Mucosa of descending colon (tissue), 3 donors: ENCODE measurements at regions not wholly inside any gene's neighbourhood (a gene's known extent, or its start where the extent isn't known, plus 50 kb on each side); places are given as distances from the start of the nearest gene placed in this dataset.

ENCODE experiments used
- ATAC-seq: fragments of 200-7000 bp; cut with Tn5 transposase; one replicate; pipeline ENCODE4 v1.9.1; 2020; ENCODE audit warnings: mild to moderate bottlenecking, moderate library complexity
- DNase-seq, 3 donors: peaks; one replicate each; pipeline ENCODE4 v3.0.0-alpha.2; 2020
- H3K36me3 ChIP-seq: fragments of 200-600 bp; one replicate; pipeline ENCODE4 v1.8.0; 2021; ENCODE audit warnings: low read depth, mild to moderate bottlenecking
- H3K4me1 ChIP-seq: fragments of 200-600 bp; one replicate; pipeline ENCODE4 v1.8.0; 2021; ENCODE audit warnings: low read depth, mild to moderate bottlenecking
- H3K4me3 ChIP-seq: fragments of 200-600 bp; one replicate; pipeline ENCODE4 v1.8.0; 2021; ENCODE audit warnings: mild to moderate bottlenecking
- H3K9me3 ChIP-seq: fragments of 200-600 bp; one replicate; pipeline ENCODE4 v1.8.0; 2021; ENCODE audit warnings: mild to moderate bottlenecking
- intact Hi-C, 2 donors: fragments of 100-400 bp; cut with DNase I in 1 of 2; cut with micrococcal nuclease in 1 of 2; formaldehyde crosslinking; loops; one replicate each; pipeline versions ENCODE4 v1.11.0 to v1.11.1; 2022; cut with DNase I, micrococcal nuclease
- TF ChIP-seq, protein P1 (sequence below): fragments of 200-600 bp; IDR thresholded peaks from one replicate; pipeline ENCODE4 v1.8.0; 2022; ENCODE audit warnings: antibody characterized with exemption, mild to moderate bottlenecking
- donor health status: DM: no; HTN: no; CAD: no; lungs with moderate emphysema.
- donor health status: DM: no; HTN: no; CAD: no.
- donor health status: DM: no; HTN: yes; CAD: no.

DNA sequence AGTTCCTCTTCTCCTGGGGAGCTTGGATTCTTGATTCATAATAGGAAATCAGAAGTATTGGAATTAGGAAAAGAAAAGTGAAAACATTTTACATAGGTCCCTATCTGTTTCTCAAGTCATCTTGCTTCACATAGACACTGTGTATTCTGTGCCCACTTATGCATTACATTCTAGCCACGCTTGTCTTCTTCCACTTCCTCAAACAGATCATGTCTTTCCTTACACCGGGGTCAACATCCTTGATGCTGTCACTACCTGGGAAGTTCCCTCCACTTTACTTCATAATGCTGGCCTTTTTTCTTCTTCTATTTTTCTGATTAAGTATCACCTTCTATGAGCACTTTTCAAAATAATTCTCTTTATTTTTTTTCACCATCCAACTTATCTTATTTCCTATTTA is 606.4 kb upstream of the CDH8 start:
- DNase-seq, result no peak
- Histone ChIP-seq H3K4me3 (no peak overlapping the region), H3K36me3 (no peaks in the 10 kb centered on the region), H3K9me3 (peaks cover 24% of the 10 kb centered on the region), H3K4me1 (no peaks in the 10 kb centered on the region)
- TF ChIP-seq, protein P1, sequence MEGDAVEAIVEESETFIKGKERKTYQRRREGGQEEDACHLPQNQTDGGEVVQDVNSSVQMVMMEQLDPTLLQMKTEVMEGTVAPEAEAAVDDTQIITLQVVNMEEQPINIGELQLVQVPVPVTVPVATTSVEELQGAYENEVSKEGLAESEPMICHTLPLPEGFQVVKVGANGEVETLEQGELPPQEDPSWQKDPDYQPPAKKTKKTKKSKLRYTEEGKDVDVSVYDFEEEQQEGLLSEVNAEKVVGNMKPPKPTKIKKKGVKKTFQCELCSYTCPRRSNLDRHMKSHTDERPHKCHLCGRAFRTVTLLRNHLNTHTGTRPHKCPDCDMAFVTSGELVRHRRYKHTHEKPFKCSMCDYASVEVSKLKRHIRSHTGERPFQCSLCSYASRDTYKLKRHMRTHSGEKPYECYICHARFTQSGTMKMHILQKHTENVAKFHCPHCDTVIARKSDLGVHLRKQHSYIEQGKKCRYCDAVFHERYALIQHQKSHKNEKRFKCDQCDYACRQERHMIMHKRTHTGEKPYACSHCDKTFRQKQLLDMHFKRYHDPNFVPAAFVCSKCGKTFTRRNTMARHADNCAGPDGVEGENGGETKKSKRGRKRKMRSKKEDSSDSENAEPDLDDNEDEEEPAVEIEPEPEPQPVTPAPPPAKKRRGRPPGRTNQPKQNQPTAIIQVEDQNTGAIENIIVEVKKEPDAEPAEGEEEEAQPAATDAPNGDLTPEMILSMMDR, result no peak
- intact Hi-C loops, result no loop called here
- ATAC-seq, result no peak

DNA sequence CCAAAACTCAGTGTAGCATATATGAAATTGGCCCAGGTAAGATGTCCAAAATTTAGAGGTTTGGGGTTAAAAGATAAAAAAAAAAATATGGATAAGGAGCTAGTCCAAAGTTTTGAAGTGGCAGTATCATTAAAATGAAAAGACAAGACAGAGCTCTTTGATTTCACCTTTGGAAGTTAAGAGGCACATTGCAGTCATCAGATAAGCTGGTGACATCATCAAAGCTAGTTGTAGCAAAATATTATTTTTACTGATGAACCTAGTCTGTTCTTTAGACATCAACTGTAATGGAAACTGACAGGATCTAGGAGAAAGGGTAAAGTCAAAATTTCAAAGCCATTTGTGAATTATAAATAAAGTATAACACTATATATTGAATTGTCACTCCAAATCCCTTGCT is 603.7 kb upstream of the CDH8 start:
- no peak for DNase-seq
- H3K9me3 ChIP-seq, result peaks cover 26% of the 10 kb centered on the region
- H3K4me1 ChIP-seq, result no peaks in the 10 kb centered on the region
- TF ChIP-seq, protein P1, result no peak
- no peaks in the 10 kb centered on the region for H3K36me3 ChIP-seq
- intact Hi-C loops, result no loop called here
- no peak for ATAC-seq
- H3K4me3 ChIP-seq, result no peak overlapping the region

DNA sequence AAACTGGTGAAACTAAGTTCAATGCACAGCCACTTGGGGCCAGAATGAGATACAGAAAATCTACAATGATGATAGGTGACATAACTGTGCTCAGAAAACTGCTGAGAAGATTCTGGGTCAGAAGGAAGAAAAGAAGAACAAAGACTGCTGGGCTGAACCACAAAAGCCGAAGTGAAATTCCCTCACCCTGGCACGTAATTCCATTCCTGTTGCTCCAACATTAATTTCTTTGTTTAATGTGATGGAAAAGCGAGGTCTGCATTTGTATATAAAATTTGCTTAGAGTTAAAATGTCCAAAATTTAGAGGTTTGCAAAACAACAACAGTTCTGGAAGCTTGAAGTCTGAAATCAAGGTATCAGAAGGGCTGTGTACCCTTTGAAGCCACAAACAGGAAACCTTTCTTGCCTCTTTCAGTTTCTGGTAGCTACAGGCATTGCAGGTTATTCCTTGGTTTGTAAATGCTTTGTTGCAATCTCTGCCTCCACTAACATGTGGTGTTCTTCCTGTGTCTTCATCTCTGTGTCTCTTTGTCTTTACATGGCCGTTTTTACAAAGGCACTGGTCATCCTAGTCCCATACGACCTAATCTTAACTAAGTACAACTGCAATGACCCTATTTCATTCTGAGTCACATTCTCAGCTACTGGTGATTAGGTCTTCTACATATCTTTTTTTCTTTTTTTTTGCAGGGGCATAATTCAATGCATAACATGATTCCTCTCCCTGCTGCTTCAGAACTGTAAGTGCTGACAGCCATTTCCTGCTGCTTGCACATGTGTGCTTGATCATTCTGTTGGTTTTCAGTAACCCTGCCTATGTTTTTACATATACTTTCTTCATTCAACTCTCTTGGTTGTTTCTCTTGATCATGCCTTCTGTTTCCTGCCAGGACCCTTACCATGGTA is 603.0 kb upstream of the CDH8 start:
- DNase-seq, result no peak
- no peak for ATAC-seq
- Histone ChIP-seq H3K9me3 (peaks cover 19% of the 10 kb centered on the region), H3K4me3 (no peak overlapping the region), H3K36me3 (no peaks in the 10 kb centered on the region), H3K4me1 (no peaks in the 10 kb centered on the region)
- TF ChIP-seq, protein P1, result no peak
- intact Hi-C loops, result no loop called here

DNA sequence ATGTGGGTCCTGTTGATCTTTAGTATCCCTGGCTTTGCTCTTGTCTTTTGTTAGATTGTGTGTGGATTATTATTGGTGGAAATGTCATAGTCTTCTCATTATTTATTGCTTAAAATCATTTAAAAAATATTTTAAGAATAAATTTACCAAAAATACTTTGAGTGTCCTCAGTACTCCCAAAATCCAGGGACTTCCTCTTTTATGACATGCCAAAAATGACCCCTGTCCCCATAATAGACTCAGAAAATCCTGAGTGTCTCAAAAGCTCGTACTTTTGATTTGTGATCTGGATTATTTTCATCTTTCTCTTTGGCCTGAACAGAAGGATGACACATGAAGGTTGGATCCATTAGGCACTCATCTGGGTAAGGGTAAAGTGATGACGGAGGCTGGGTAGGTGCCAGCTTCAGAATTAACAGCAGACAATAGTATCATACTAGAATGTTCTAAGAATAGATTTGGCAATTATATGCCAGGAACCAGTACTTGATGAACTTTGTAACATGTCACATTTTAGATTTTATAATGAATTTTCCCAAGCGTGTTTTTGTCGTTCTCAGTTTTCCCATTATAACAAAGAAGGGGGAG is 602.2 kb upstream of the CDH8 start:
- H3K9me3 ChIP-seq, result peaks cover 25% of the 10 kb centered on the region
- H3K4me1 ChIP-seq, result no peaks in the 10 kb centered on the region
- DNase-seq, result no peak
- no peak overlapping the region for H3K4me3 ChIP-seq
- TF ChIP-seq, protein P1, result no peak
- H3K36me3 ChIP-seq, result no peaks in the 10 kb centered on the region
- intact Hi-C loops, result no loop called here
- ATAC-seq, result no peak

DNA sequence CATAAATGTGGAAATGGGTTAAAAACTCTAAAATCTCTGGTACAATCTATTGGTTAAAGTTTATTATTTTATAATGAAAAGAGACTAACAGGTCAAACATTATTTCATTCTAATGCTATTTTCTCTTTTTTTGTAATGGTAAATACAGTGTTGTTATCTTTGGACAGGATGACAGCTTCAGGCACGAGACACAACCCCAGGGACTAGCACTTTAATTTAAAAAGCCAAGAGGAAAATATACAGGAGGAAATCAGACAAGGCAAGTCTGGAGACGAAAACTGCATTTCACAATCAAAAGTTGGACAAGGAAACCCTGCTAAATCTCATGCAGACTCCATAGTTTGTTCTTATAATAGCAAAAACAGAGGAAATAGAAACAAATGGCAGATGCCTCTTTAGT is 589.1 kb upstream of the CDH8 start:
- no peak overlapping the region for H3K4me3 ChIP-seq
- peaks cover 17% of the 10 kb centered on the region for H3K9me3 ChIP-seq
- DNase-seq (no peak), ATAC-seq (no peak)
- TF ChIP-seq, protein P1, result no peak
- H3K4me1 ChIP-seq, result no peaks in the 10 kb centered on the region
- H3K36me3 ChIP-seq, result no peaks in the 10 kb centered on the region
- intact Hi-C loops, result no loop called here
